ENCODE measurements at regions not wholly inside any gene's neighbourhood (a gene's known extent, or its start where the extent isn't known, plus 50 kb on each side); places are given as distances from the start of the nearest gene placed in this dataset.

DNA sequence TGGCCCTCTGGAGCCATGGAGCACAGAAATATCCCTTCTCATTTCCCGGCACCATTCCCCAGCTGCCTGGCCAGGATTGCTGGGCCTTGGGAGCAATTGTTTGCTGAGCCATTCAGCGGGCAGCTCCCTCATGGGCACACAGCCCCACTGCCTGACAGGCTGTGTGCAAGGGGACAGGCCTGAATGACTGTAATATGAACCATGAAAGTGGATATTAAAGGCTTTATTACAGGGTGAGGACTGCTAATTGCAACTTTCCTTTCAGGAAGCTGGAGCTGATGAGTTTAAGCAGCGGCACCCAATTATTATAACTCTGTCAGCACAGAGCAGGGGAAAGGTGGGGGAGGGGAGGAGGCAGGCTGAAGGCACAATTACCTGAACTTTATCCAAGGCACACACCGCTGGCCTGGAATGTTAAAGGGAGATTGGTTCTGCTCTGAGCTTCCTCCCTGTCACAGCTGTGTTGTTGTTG is 159.8 kb upstream of the SDK2 start:
- H3K4me3 ChIP-seq, result no peak overlapping the region
- no peaks in the 10 kb centered on the region for H3K4me1 ChIP-seq (ENCODE audit: control insufficient read depth in 5 of 5, insufficient read depth in 5 of 5, low read length in 5 of 5)
- WGBS, 2 donors, result 61 to 82% methylated on average over 4 of the region's 4 CpGs
- DNase-seq (no peak), ATAC-seq (ENCODE audit: insufficient read depth, low FRiP score) (no peak)
- TF ChIP-seq CTCF (IDR thresholded peaks at IDR 0.05; ENCODE audit: control extremely low read depth, extremely low read depth), result no peak
- no peaks in the 10 kb centered on the region for H3K36me3 ChIP-seq (ENCODE audit: control insufficient read depth in 4 of 4, insufficient read depth in 4 of 4, low read length in 4 of 4)
- H3K9ac ChIP-seq (ENCODE audit: insufficient read depth in 1 of 2, low read length in 2 of 2), result no peak overlapping the region
- H3K27ac ChIP-seq (ENCODE audit: low read depth in 1 of 2, low read length in 1 of 2), result no peak overlapping the region
- peaks cover 0 to 10% (median 2%) of the 10 kb centered on the region in 4 donors for H3K9me3 ChIP-seq (ENCODE audit: control insufficient read depth in 4 of 4, insufficient read depth in 3 of 4, low read length in 3 of 4)
- peaks cover 0 to 3% (median 0%) of the 10 kb centered on the region in 3 donors for H3K27me3 ChIP-seq (ENCODE audit: control insufficient read depth in 3 of 3, insufficient read depth in 3 of 3, low read length in 2 of 3)

GRCh38 chr17:73806768-73807167 is 162.5 kb upstream of the SDK2 start:
- no peaks in the 10 kb centered on the region for H3K36me3 ChIP-seq (ENCODE audit: control insufficient read depth in 4 of 4, insufficient read depth in 4 of 4, low read length in 4 of 4)
- TF ChIP-seq CTCF (IDR thresholded peaks at IDR 0.05; ENCODE audit: control extremely low read depth, extremely low read depth), result no peak
- no peak overlapping the region for H3K9ac ChIP-seq (ENCODE audit: insufficient read depth in 1 of 2, low read length in 2 of 2)
- ATAC-seq (ENCODE audit: insufficient read depth, low FRiP score) (no peak), DNase-seq (no peak)
- H3K4me1 ChIP-seq (ENCODE audit: control insufficient read depth in 5 of 5, insufficient read depth in 5 of 5, low read length in 5 of 5), result no peaks in the 10 kb centered on the region
- H3K9me3 ChIP-seq (ENCODE audit: control insufficient read depth in 4 of 4, insufficient read depth in 3 of 4, low read length in 3 of 4), result peaks cover 0 to 10% (median 2%) of the 10 kb centered on the region in 4 donors
- H3K27me3 ChIP-seq (ENCODE audit: control insufficient read depth in 3 of 3, insufficient read depth in 3 of 3, low read length in 2 of 3), result peaks cover 0 to 3% (median 0%) of the 10 kb centered on the region in 3 donors
- no peak overlapping the region for H3K4me3 ChIP-seq
- WGBS, 2 donors, result 96% methylated on average over 1 of the region's 1 CpG
- H3K27ac ChIP-seq (ENCODE audit: low read depth in 1 of 2, low read length in 1 of 2), result no peak overlapping the region

DNA sequence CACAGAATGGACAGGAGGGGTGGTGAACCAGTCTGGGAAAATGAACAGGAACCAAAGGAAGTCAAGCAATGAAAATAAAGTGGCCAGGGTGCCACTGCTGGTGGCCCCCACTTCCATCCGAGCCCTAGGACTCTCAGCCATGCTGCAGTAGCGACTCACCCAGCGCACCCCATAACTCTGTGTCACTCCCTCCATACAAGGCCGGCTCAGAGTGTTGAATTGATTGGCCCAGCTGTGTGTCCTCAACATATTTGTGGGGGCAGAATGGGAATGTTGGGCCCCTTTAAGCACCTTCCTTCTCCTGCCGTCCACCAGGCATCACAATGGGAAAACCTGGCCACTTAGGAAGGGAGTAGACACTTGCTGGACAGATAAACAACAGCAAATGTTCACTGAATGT is 169.0 kb upstream of the SDK2 start:
- Histone ChIP-seq H3K4me3 (no peak overlapping the region), H3K9me3 (ENCODE audit: control insufficient read depth in 4 of 4, insufficient read depth in 3 of 4, low read length in 3 of 4) (no peaks in the 10 kb centered on the region), H3K27me3 (ENCODE audit: control insufficient read depth in 3 of 3, insufficient read depth in 3 of 3, low read length in 2 of 3) (no peaks in the 10 kb centered on the region), H3K9ac (ENCODE audit: insufficient read depth in 1 of 2, low read length in 2 of 2) (no peak overlapping the region), H3K4me1 (ENCODE audit: control insufficient read depth in 5 of 5, insufficient read depth in 5 of 5, low read length in 5 of 5) (no peaks in the 10 kb centered on the region), H3K27ac (ENCODE audit: low read depth in 1 of 2, low read length in 1 of 2) (no peak overlapping the region), H3K36me3 (ENCODE audit: control insufficient read depth in 4 of 4, insufficient read depth in 4 of 4, low read length in 4 of 4) (no peaks in the 10 kb centered on the region)
- DNase-seq, result no peak
- TF ChIP-seq CTCF (IDR thresholded peaks at IDR 0.05; ENCODE audit: control extremely low read depth, extremely low read depth), result no peak
- ATAC-seq (ENCODE audit: insufficient read depth, low FRiP score), result no peak
- WGBS, 2 donors, result 88 to 89% methylated on average over 5 of the region's 5 CpGs

GRCh38 chr17:73814075-73814474 is 169.8 kb upstream of the SDK2 start:
- H3K27ac ChIP-seq (ENCODE audit: low read depth in 1 of 2, low read length in 1 of 2), result no peak overlapping the region
- WGBS, 2 donors, result 60 to 74% methylated on average over 7 of the region's 7 CpGs
- no peaks in the 10 kb centered on the region for H3K36me3 ChIP-seq (ENCODE audit: control insufficient read depth in 4 of 4, insufficient read depth in 4 of 4, low read length in 4 of 4)
- DNase-seq, result no peak
- no peak overlapping the region for H3K4me3 ChIP-seq
- H3K27me3 ChIP-seq (ENCODE audit: control insufficient read depth in 3 of 3, insufficient read depth in 3 of 3, low read length in 2 of 3), result no peaks in the 10 kb centered on the region
- H3K4me1 ChIP-seq (ENCODE audit: control insufficient read depth in 5 of 5, insufficient read depth in 5 of 5, low read length in 5 of 5), result no peaks in the 10 kb centered on the region
- TF ChIP-seq CTCF (IDR thresholded peaks at IDR 0.05; ENCODE audit: control extremely low read depth, extremely low read depth), result no peak
- H3K9ac ChIP-seq (ENCODE audit: insufficient read depth in 1 of 2, low read length in 2 of 2), result no peak overlapping the region
- no peak for ATAC-seq (ENCODE audit: insufficient read depth, low FRiP score)
- H3K9me3 ChIP-seq (ENCODE audit: control insufficient read depth in 4 of 4, insufficient read depth in 3 of 4, low read length in 3 of 4), result no peaks in the 10 kb centered on the region

Measured in lung (tissue), 11 donors.